Fibroblast of lung (primary cell): ENCODE measurements at regions not wholly inside any gene's neighbourhood (a gene's known extent, or its start where the extent isn't known, plus 50 kb on each side); places are given as distances from the start of the nearest gene placed in this dataset.

Experiments
- DNase-seq, 2 donors: peaks; one replicate each; pipeline versions ENCODE4 v3.0.0 to v3.0.0-alpha.2; 2010; ENCODE audit warnings: low read depth in 2 of 2
- H2AFZ ChIP-seq: 2 replicates; pipeline ENCODE4 v1.5.1; 2012; ENCODE audit warnings: low read length, control low read depth, inconsistent platforms
- H3K27ac ChIP-seq: 2 replicates; pipeline ENCODE4 v1.5.1; 2011; ENCODE audit warnings: low read length, control low read depth; ENCODE audit not compliant: insufficient read depth
- H3K27me3 ChIP-seq: 2 replicates; pipeline ENCODE4 v1.5.1; 2011; ENCODE audit warnings: mild to moderate bottlenecking, low read length; ENCODE audit not compliant: control insufficient read depth, insufficient read depth
- H3K36me3 ChIP-seq: 2 replicates; pipeline ENCODE4 v1.5.1; 2011; ENCODE audit warnings: low read length; ENCODE audit not compliant: control insufficient read depth, insufficient read depth
- H3K4me1 ChIP-seq: 2 replicates; pipeline ENCODE4 v1.5.1; 2011; ENCODE audit warnings: low read length; ENCODE audit not compliant: control insufficient read depth, insufficient read depth; ENCODE audit errors: extremely low read depth
- H3K4me2 ChIP-seq: 2 replicates; pipeline ENCODE4 v1.5.1; 2011; ENCODE audit warnings: low read length, control low read depth; ENCODE audit not compliant: insufficient read depth; ENCODE audit errors: extremely low read depth
- H3K4me3 ChIP-seq, 4 experiments: fragments of 200-600 bp in 1 of 4; sonication (generic) in 1 of 4; replicated peaks in 1 of 4; 2 replicates each; pipeline ENCODE4 v1.5.1; 2011 to 2016; ENCODE audit warnings: low read length in 4 of 4, low read depth in 3 of 4, mild to moderate bottlenecking in 3 of 4, control low read depth in 2 of 4, inconsistent platforms in 1 of 4, mixed read lengths in 1 of 4; ENCODE audit not compliant: insufficient read depth in 1 of 4; ENCODE audit errors: control extremely low read depth in 1 of 4
- H3K79me2 ChIP-seq: 2 replicates; pipeline ENCODE4 v1.5.1; 2012; ENCODE audit warnings: mild to moderate bottlenecking, low read length, inconsistent platforms; ENCODE audit not compliant: control insufficient read depth, insufficient read depth
- H3K9ac ChIP-seq: 2 replicates; pipeline ENCODE4 v1.5.1; 2011; ENCODE audit warnings: mild to moderate bottlenecking, low read length, control low read depth; ENCODE audit not compliant: insufficient read depth
- H3K9me3 ChIP-seq: 2 replicates; pipeline ENCODE4 v1.5.1; 2012; ENCODE audit warnings: low read depth, low read length; ENCODE audit not compliant: control insufficient read depth, insufficient read depth
- H4K20me1 ChIP-seq: 2 replicates; pipeline ENCODE4 v1.5.1; 2011; ENCODE audit warnings: low read length; ENCODE audit not compliant: control insufficient read depth, insufficient read depth; ENCODE audit errors: extremely low read depth
- EZH2 ChIP-seq: IDR thresholded peaks from 2 replicates; pipeline ENCODE4 v1.5.1; 2012; ENCODE audit warnings: low read length, control low read depth, mild to moderate bottlenecking; ENCODE audit errors: missing control alignments
- TF ChIP-seq, protein P1 (sequence below), 2 donors: IDR thresholded peaks in 1 of 2; conservative IDR thresholded peaks in 1 of 2; 1 replicate in 1 of 2; 2 replicates in 1 of 2; pipeline ENCODE4 v1.5.1; 2011 to 2012; ENCODE audit warnings: low read length in 2 of 2, control low read depth in 1 of 2, inconsistent platforms in 1 of 2, low read depth in 1 of 2, mild to moderate bottlenecking in 1 of 2

- DNase-seq: no peak
- H3K27me3 ChIP-seq: no peaks in the 10 kb centered on the region
- no peak overlapping the region for H3K27ac ChIP-seq
- H3K9me3 ChIP-seq: no peaks in the 10 kb centered on the region
- H3K4me3 ChIP-seq: no peak overlapping the region
- H3K4me2 ChIP-seq: no peak overlapping the region
- no peaks in the 10 kb centered on the region for H3K79me2 ChIP-seq
- H3K9ac ChIP-seq: no peak overlapping the region
- no peaks in the 10 kb centered on the region for H3K36me3 ChIP-seq
- TF ChIP-seq, protein P1, sequence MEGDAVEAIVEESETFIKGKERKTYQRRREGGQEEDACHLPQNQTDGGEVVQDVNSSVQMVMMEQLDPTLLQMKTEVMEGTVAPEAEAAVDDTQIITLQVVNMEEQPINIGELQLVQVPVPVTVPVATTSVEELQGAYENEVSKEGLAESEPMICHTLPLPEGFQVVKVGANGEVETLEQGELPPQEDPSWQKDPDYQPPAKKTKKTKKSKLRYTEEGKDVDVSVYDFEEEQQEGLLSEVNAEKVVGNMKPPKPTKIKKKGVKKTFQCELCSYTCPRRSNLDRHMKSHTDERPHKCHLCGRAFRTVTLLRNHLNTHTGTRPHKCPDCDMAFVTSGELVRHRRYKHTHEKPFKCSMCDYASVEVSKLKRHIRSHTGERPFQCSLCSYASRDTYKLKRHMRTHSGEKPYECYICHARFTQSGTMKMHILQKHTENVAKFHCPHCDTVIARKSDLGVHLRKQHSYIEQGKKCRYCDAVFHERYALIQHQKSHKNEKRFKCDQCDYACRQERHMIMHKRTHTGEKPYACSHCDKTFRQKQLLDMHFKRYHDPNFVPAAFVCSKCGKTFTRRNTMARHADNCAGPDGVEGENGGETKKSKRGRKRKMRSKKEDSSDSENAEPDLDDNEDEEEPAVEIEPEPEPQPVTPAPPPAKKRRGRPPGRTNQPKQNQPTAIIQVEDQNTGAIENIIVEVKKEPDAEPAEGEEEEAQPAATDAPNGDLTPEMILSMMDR (conservative IDR thresholded peaks at IDR 0.05 in 1 of 2, IDR thresholded peaks at IDR 0.05 in 1 of 2; ENCODE audit: low read depth in 1 of 2, low read length in 2 of 2): no peak
- no peak for TF ChIP-seq EZH2
- H2AFZ ChIP-seq: no peak overlapping the region
- H4K20me1 ChIP-seq: no peaks in the 10 kb centered on the region
- H3K4me1 ChIP-seq: no peaks in the 10 kb centered on the region
Measured at GRCh38 chr13:91134803-91135184, 212.7 kb upstream of the MIR17HG start.

DNA sequence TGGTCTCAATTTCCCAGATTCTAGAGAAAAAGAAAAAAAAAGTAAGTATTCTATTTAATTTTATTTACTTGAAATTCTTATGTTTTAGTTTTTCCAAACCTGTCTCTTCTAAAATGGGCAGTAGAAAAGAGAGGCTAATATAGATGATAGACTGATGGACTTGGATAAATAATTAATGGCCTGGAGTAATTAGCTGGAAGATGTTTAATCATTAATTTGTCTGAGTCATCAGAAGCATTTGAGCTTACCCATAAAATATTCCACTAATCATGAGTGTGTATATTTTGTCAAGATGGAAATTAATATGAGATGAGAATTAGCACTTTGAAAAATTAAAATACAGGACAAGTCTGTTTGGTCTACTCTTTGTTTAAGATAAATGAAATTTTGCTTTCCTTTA is 212.1 kb upstream of the MIR17HG start:
- Histone ChIP-seq H3K79me2 (no peaks in the 10 kb centered on the region), H3K9ac (no peak overlapping the region), H4K20me1 (no peaks in the 10 kb centered on the region), H3K4me2 (no peak overlapping the region), H2AFZ (no peak overlapping the region), H3K36me3 (no peaks in the 10 kb centered on the region), H3K27ac (no peak overlapping the region), H3K9me3 (no peaks in the 10 kb centered on the region), H3K4me3 (no peak overlapping the region), H3K27me3 (no peaks in the 10 kb centered on the region), H3K4me1 (no peaks in the 10 kb centered on the region)
- TF ChIP-seq EZH2: no peak
- TF ChIP-seq, protein P1 (conservative IDR thresholded peaks at IDR 0.05 in 1 of 2, IDR thresholded peaks at IDR 0.05 in 1 of 2; ENCODE audit: low read depth in 1 of 2, low read length in 2 of 2): no peak
- no peak for DNase-seq

GRCh38 chr13:91135968-91136367 is 211.5 kb upstream of the MIR17HG start:
- no peaks in the 10 kb centered on the region for H3K36me3 ChIP-seq
- no peak overlapping the region for H3K4me2 ChIP-seq
- no peaks in the 10 kb centered on the region for H3K27me3 ChIP-seq
- no peak overlapping the region for H3K9ac ChIP-seq
- no peak overlapping the region for H2AFZ ChIP-seq
- no peak overlapping the region for H3K4me3 ChIP-seq
- H3K9me3 ChIP-seq: no peaks in the 10 kb centered on the region
- H4K20me1 ChIP-seq: no peaks in the 10 kb centered on the region
- no peak for TF ChIP-seq EZH2
- TF ChIP-seq, protein P1 (conservative IDR thresholded peaks at IDR 0.05 in 1 of 2, IDR thresholded peaks at IDR 0.05 in 1 of 2; ENCODE audit: low read depth in 1 of 2, low read length in 2 of 2): no peak
- H3K4me1 ChIP-seq: no peaks in the 10 kb centered on the region
- no peak overlapping the region for H3K27ac ChIP-seq
- DNase-seq: no peak
- H3K79me2 ChIP-seq: no peaks in the 10 kb centered on the region
